Trophoblast cell (in vitro differentiated cells and primary cell): ENCODE measurements at regions not wholly inside any gene's neighbourhood (a gene's known extent, or its start where the extent isn't known, plus 50 kb on each side); places are given as distances from the start of the nearest gene placed in this dataset.
A peak's percentile ranks its signal among the peaks of the same experiment; 100 is the strongest.

Source experiments
- DNase-seq, 2 donors: peaks; one replicate each; pipeline ENCODE4 v3.0.0-alpha.2; 2016
- H2AFZ ChIP-seq: 2 replicates; pipeline ENCODE4 v1.6.1; 2013; ENCODE audit warnings: low read length, moderate library complexity, mild to moderate bottlenecking; ENCODE audit not compliant: insufficient read depth, poor library complexity
- H2AK5ac ChIP-seq: 2 replicates; pipeline ENCODE4 v1.6.1; 2013; ENCODE audit warnings: mild to moderate bottlenecking, low read length
- H2BK120ac ChIP-seq: 2 replicates; pipeline ENCODE4 v1.6.1; 2013; ENCODE audit warnings: low read length, mild to moderate bottlenecking, moderate library complexity; ENCODE audit not compliant: insufficient read depth, poor library complexity
- H2BK12ac ChIP-seq: 2 replicates; pipeline ENCODE4 v1.6.1; 2013; ENCODE audit warnings: mild to moderate bottlenecking, low read length, moderate library complexity
- H2BK5ac ChIP-seq: 2 replicates; pipeline ENCODE4 v1.6.1; 2013; ENCODE audit warnings: low read length, low read depth, moderate library complexity, mild to moderate bottlenecking; ENCODE audit not compliant: poor library complexity
- H3K14ac ChIP-seq: 2 replicates; pipeline ENCODE4 v1.6.1; 2013; ENCODE audit warnings: mild to moderate bottlenecking, low read length
- H3K18ac ChIP-seq: 2 replicates; pipeline ENCODE4 v1.6.1; 2013; ENCODE audit warnings: mild to moderate bottlenecking, low read length
- H3K23ac ChIP-seq: 2 replicates; pipeline ENCODE4 v1.6.1; 2013; ENCODE audit warnings: low read length
- H3K27ac ChIP-seq: 2 replicates; pipeline ENCODE4 v1.5.1; 2013; ENCODE audit warnings: low read depth, mild to moderate bottlenecking, inconsistent platforms, low read length, moderate library complexity
- H3K27me3 ChIP-seq: 2 replicates; pipeline ENCODE4 v1.6.1; 2013; ENCODE audit warnings: inconsistent platforms, mild to moderate bottlenecking, low read length, moderate library complexity; ENCODE audit not compliant: insufficient read depth
- H3K36me3 ChIP-seq, 2 experiments: 1 replicate in 1 of 2; 2 replicates in 1 of 2; pipeline ENCODE4 v1.6.1; 2013; ENCODE audit warnings: low read length in 2 of 2, mild to moderate bottlenecking in 2 of 2, moderate library complexity in 1 of 2; ENCODE audit not compliant: insufficient read depth in 2 of 2, control insufficient read depth in 1 of 2
- H3K4ac ChIP-seq: 2 replicates; pipeline ENCODE4 v1.6.1; 2013; ENCODE audit warnings: low read depth, mild to moderate bottlenecking, low read length, moderate library complexity
- H3K4me1 ChIP-seq, 2 experiments: 1 replicate in 1 of 2; 2 replicates in 1 of 2; pipeline ENCODE4 v1.6.1; 2013; ENCODE audit warnings: low read length in 2 of 2, mild to moderate bottlenecking in 2 of 2, moderate library complexity in 1 of 2; ENCODE audit not compliant: insufficient read depth in 2 of 2, control insufficient read depth in 1 of 2
- H3K4me2 ChIP-seq: 2 replicates; pipeline ENCODE4 v1.6.1; 2013; ENCODE audit warnings: inconsistent platforms, mild to moderate bottlenecking, low read length, moderate library complexity
- H3K4me3 ChIP-seq: 2 replicates; pipeline ENCODE4 v1.5.1; 2013; ENCODE audit warnings: mild to moderate bottlenecking, low read depth, low read length, inconsistent platforms
- H3K79me1 ChIP-seq: one replicate; pipeline ENCODE4 v1.6.1; 2013; ENCODE audit warnings: low read length
- H3K79me2 ChIP-seq: 2 replicates; pipeline ENCODE4 v1.6.1; 2013; ENCODE audit warnings: low read length, mild to moderate bottlenecking; ENCODE audit not compliant: control insufficient read depth, insufficient read depth, poor library complexity
- H3K9ac ChIP-seq: 2 replicates; pipeline ENCODE4 v1.6.1; 2013; ENCODE audit warnings: mild to moderate bottlenecking, low read length
- H3K9me3 ChIP-seq: 2 replicates; pipeline ENCODE4 v1.6.1; 2013; ENCODE audit warnings: low read depth, mild to moderate bottlenecking, control low read depth, inconsistent platforms, low read length; ENCODE audit not compliant: insufficient read depth
- H4K12ac ChIP-seq: 2 replicates; pipeline ENCODE4 v1.6.1; 2013; ENCODE audit warnings: low read depth, mild to moderate bottlenecking, low read length, moderate library complexity
- H4K8ac ChIP-seq: 2 replicates; pipeline ENCODE4 v1.6.1; 2013; ENCODE audit warnings: low read depth, mild to moderate bottlenecking, low read length, moderate library complexity
- H4K91ac ChIP-seq: one replicate; pipeline ENCODE4 v1.6.1; 2013; ENCODE audit warnings: low read depth, mild to moderate bottlenecking, low read length, moderate library complexity
- WGBS: extraction: QIAGEN DNeasy Blood & Tissue Kit; methylation state at CpG from one replicate; pipeline ENCODE4 v1.1.7; 2013; ENCODE audit warnings: missing lambda C conversion rate; ENCODE audit not compliant: insufficient read length, insufficient coverage; ENCODE audit errors: extremely low coverage; 5-methylcytosine and 5-hydroxymethylcytosine counted together

DNA sequence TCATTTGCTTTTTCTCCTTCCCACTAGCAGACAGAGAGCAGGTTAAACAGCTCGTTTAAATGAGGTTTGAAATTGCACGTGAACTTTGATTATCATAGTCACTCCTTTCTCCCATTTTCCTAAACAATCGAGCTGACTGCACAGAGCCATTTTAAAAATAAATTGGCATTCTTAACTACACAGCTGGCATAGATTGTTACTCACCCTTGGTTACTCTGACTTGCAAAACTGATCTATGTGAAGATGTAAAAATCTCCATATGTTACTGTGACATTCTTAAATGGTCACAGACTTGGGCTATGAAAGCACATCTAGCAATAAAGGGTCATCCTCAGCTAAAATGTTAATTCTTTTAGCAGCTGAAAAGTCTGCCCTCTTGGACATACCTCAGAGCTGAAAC, 368.5 kb downstream of the DTWD2 start:
- no peaks in the 10 kb centered on the region for H3K9me3 ChIP-seq
- H3K4me2 ChIP-seq, result no peak overlapping the region
- no peak for DNase-seq
- no peak overlapping the region for H2BK120ac ChIP-seq
- H3K27ac ChIP-seq, result no peak overlapping the region
- no peak overlapping the region for H2AFZ ChIP-seq
- no peak overlapping the region for H4K8ac ChIP-seq
- WGBS, result no CpG with 5 or more reads among the region's 3 CpGs
- H3K4ac ChIP-seq, result no peak overlapping the region
- H3K4me1 ChIP-seq, result no peaks in the 10 kb centered on the region
- H4K91ac ChIP-seq, result no peak overlapping the region
- no peaks in the 10 kb centered on the region for H3K79me1 ChIP-seq
- no peak overlapping the region for H3K14ac ChIP-seq
- H3K9ac ChIP-seq, result no peak overlapping the region
- H2BK12ac ChIP-seq, result no peak overlapping the region
- no peaks in the 10 kb centered on the region for H3K27me3 ChIP-seq
- no peak overlapping the region for H3K23ac ChIP-seq
- H3K79me2 ChIP-seq, result no peaks in the 10 kb centered on the region
- H2BK5ac ChIP-seq, result no peak overlapping the region
- no peak overlapping the region for H4K12ac ChIP-seq
- no peak overlapping the region for H3K18ac ChIP-seq
- no peak overlapping the region for H2AK5ac ChIP-seq
- H3K36me3 ChIP-seq, result no peaks in the 10 kb centered on the region
- no peak overlapping the region for H3K4me3 ChIP-seq

DNA sequence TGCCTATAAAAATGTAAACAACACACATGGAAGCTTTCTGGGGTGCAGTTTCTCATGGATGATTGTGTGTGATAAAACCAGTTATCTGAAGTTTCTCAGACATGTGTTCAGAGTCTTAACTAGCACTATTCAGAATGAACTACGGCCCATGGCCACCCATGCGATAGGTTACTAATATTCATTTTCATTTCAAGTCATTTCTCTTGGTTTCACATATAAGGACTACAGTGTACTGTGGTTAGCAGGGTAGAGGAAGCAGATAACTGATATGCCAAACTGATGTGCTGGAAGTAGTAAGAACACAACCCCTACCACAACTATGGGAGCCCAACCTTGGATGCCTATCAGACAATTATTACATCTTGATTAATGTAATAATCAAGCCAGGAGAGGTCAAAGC, 372.1 kb downstream of the DTWD2 start:
- no peak overlapping the region for H3K14ac ChIP-seq
- H3K4me2 ChIP-seq, result no peak overlapping the region
- WGBS, result no CpG with 5 or more reads among the region's 2 CpGs
- H2AK5ac ChIP-seq, result no peak overlapping the region
- H4K91ac ChIP-seq, result no peak overlapping the region
- no peak for DNase-seq
- H2BK12ac ChIP-seq, result no peak overlapping the region
- no peaks in the 10 kb centered on the region for H3K27me3 ChIP-seq
- H3K36me3 ChIP-seq, result no peaks in the 10 kb centered on the region
- no peaks in the 10 kb centered on the region for H3K9me3 ChIP-seq
- no peak overlapping the region for H3K9ac ChIP-seq
- no peak overlapping the region for H3K27ac ChIP-seq
- H3K23ac ChIP-seq, result no peak overlapping the region
- no peak overlapping the region for H3K4me3 ChIP-seq
- no peak overlapping the region for H2BK120ac ChIP-seq
- no peak overlapping the region for H2AFZ ChIP-seq
- H3K79me1 ChIP-seq, result no peaks in the 10 kb centered on the region
- no peak overlapping the region for H2BK5ac ChIP-seq
- H4K8ac ChIP-seq, result no peak overlapping the region
- H3K4ac ChIP-seq, result no peak overlapping the region
- H3K18ac ChIP-seq, result no peak overlapping the region
- no peak overlapping the region for H4K12ac ChIP-seq
- H3K4me1 ChIP-seq, result no peaks in the 10 kb centered on the region
- no peaks in the 10 kb centered on the region for H3K79me2 ChIP-seq

DNA sequence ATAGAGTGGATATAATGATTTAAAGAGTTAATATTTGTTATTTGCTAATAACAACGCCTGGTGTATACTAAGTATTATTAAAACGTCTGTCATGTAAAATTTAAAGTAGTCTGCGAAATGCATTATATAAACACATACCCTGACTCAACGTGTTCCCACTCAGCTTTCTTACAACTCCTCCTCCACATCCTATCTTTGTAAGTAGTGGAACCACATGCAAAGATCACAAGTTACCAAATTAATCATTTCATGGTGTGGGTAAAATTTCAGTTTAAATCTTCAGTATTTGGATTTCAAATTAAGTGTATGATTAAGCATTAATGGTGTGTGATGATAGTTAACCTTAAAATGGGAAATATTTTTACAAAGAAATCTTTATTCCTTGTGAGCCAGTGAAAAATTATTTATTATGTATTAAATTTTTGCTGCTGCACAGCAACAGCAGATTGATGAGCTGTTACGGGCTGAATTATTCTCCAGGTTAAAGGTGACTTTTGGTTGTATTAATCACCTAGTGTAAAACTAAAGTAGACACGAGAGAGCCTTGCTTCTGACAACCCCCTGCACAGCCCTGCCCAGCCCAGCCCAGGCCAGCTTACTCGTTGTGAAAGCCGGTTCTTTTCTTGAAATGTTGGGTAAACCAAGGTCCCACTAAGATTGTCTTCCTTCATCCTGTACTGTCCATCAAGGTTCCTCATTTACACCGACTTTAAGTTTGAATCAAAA, 373.5 kb downstream of the DTWD2 start:
- Histone ChIP-seq H3K4me3 (no peak overlapping the region), H2BK12ac (no peak overlapping the region), H4K12ac (no peak overlapping the region), H4K8ac (no peak overlapping the region), H3K79me1 (no peaks in the 10 kb centered on the region), H3K27me3 (no peaks in the 10 kb centered on the region), H3K4ac (no peak overlapping the region), H3K14ac (no peak overlapping the region), H3K18ac (no peak overlapping the region), H3K27ac (no peak overlapping the region), H3K4me2 (no peak overlapping the region), H2AFZ (no peak overlapping the region), H3K36me3 (no peaks in the 10 kb centered on the region), H2AK5ac (no peak overlapping the region), H4K91ac (no peak overlapping the region), H2BK120ac (no peak overlapping the region), H3K9ac (no peak overlapping the region), H3K79me2 (no peaks in the 10 kb centered on the region), H3K4me1 (no peaks in the 10 kb centered on the region), H2BK5ac (no peak overlapping the region), H3K23ac (no peak overlapping the region), H3K9me3 (no peaks in the 10 kb centered on the region)
- no peak for DNase-seq
- no CpG with 5 or more reads among the region's 9 CpGs for WGBS

DNA sequence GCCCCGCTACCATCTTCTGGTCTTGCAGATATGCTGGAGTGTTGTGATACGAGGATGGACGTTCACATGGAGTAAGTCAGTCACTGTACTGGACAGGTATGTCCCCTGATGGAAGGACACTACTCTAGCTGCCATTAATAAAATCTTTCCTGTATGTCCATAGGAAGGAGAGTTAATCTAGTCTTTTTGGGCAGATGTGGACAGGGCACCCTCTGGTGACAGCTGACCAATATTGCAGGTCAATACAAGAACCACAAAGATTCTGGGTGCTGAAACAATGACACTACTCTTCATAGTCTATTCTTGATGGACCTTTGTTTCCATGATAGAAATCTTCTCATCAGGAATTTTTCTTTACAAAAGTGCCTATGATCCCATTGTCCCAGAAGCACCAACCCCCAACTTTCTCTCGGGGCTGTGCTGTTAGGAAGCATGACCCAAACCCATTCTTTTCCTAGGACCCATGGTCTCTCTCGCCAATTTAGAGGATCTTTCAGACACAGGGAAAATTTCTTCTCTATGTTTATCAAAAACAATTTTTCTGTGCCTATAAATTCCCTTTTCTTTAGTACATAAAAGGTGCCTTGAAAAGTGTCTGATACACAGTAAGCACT, 376.9 kb downstream of the DTWD2 start:
- no peaks in the 10 kb centered on the region for H3K79me1 ChIP-seq
- no peaks in the 10 kb centered on the region for H3K9me3 ChIP-seq
- no peaks in the 10 kb centered on the region for H3K4me1 ChIP-seq
- H3K18ac ChIP-seq, result no peak overlapping the region
- no CpG with 5 or more reads among the region's 5 CpGs for WGBS
- no peak overlapping the region for H4K12ac ChIP-seq
- H3K4ac ChIP-seq, result no peak overlapping the region
- DNase-seq, result peak; percentile 36 to 56
- H2BK12ac ChIP-seq, result no peak overlapping the region
- no peak overlapping the region for H4K91ac ChIP-seq
- H3K4me3 ChIP-seq, result no peak overlapping the region
- H2BK120ac ChIP-seq, result no peak overlapping the region
- no peak overlapping the region for H4K8ac ChIP-seq
- no peak overlapping the region for H2AK5ac ChIP-seq
- no peak overlapping the region for H3K27ac ChIP-seq
- H2BK5ac ChIP-seq, result no peak overlapping the region
- no peak overlapping the region for H3K4me2 ChIP-seq
- H3K9ac ChIP-seq, result no peak overlapping the region
- H3K27me3 ChIP-seq, result no peaks in the 10 kb centered on the region
- no peaks in the 10 kb centered on the region for H3K79me2 ChIP-seq
- no peak overlapping the region for H3K23ac ChIP-seq
- H2AFZ ChIP-seq, result no peak overlapping the region
- H3K14ac ChIP-seq, result no peak overlapping the region
- no peaks in the 10 kb centered on the region for H3K36me3 ChIP-seq
